T-helper 1 cell (primary cell): ENCODE measurements at regions not wholly inside any gene's neighbourhood (a gene's known extent, or its start where the extent isn't known, plus 50 kb on each side); places are given as distances from the start of the nearest gene placed in this dataset.

Source experiments
- DNase-seq, 5 donors: peaks; one replicate each; pipeline ENCODE4 v3.0.0-alpha.2; 2012 to 2020

- no peak for DNase-seq
Observed at GRCh38 chr2:226366920-226367319, 432.7 kb downstream of the IRS1 start.

DNA sequence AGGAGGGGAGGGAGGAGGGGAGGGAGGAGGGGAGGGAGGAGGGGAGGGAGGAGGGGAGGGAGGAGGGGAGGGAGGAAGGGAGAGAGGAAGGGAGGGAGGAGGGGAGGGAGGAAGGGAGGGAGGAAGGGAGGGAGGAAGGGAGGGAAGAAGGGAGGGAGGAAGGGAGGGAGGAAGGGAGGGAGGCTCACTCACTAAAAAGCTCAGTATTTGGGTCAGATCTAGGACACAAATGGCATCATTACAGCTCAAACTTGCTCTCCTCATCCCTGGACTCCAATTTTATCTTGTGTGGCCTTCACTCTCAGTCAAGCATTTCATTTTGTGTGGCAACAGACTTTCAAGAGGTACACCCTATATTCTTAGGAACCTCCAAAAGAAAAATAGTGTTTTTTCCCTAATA is 435.4 kb downstream of the IRS1 start:
- no peak for DNase-seq

DNA sequence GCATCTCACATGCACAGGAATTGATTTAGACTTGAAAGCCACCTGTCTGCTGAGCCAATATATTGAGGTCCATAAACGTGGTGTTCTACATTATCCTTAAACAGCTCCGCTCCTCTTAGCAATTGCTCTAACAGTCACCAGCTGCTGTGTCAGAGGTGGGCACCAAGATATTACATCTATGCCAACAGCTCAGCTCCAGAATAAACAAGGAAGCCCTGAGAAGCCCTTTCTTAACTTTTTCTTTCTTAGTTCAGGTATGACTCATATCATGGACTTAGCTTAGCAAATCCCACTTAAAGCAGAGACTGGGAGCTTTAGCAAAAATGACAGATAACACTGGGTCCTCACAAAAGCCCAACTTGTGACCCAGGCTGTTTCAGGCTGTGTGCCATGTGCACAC is 436.6 kb downstream of the IRS1 start:
- no peak for DNase-seq

- no peak for DNase-seq
Observed at GRCh38 chr2:226360658-226361057, 439.0 kb downstream of the IRS1 start.

- no peak for DNase-seq
Observed at GRCh38 chr2:226358688-226359087, 440.9 kb downstream of the IRS1 start.

DNA sequence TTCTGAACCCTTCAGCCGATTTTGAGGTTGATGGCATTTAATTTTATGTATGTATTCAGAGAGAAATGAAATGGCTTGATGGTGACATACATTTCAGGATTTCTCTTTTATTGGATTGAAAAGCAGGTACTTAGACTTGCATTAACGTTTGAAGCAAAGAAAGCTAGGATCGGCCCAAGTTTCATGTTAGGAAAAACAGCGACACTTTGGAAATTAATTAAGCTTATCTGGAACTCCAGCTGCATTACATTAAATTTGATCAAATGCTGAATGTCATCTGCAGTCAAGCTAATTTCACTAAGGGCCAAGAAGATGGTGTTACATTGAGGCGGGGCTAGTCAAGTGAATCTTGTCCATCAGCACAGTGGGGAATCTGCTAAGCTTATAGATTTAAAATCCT is 441.8 kb downstream of the IRS1 start:
- DNase-seq, result no peak

DNA sequence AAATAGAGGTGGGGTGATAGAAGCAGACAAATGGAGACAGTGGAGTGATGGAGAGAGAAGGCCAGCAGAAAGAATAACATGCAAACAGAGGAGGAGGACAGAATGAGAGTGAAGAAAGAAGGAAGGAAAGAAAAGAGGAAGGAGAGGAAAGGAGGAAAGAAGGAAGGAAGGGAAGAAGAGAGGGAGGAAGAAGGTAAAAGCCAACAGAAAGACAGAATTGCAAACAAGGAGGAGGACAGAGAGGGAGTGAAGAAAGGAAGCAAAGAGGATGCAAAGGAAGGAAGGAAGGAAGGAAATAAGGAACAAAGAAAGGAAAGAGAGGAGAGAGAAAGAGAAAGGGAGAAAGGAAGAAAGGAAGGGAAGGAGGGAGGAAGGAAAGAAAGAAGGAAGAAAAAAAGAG is 444.0 kb downstream of the IRS1 start:
- DNase-seq, result no peak

GRCh38 chr2:226354434-226354833 is 445.2 kb downstream of the IRS1 start:
- no peak for DNase-seq

- no peak for DNase-seq
Observed at GRCh38 chr2:226352941-226353560, 446.6 kb downstream of the IRS1 start.

DNA sequence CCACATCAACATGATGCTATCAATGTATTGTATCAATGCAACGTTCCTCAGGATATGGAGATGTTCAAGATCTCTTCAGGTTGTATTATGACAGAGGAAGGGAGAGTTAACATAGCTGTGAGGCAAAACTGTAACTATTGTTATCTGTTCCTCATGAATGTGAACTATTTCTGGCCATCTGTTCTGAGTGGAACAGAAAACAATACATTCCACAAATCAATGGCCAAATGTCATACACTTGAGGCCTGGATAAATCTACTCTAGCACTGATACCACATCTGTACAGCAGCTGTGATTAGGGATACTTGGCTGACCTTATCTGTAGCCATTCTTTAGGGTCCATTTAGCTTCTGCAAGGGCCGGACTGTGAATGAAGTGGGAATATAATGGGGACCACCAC is 447.9 kb downstream of the IRS1 start:
- no peak for DNase-seq

- DNase-seq, result no peak
Observed at GRCh38 chr2:226339616-226340015, 460.0 kb downstream of the IRS1 start.

DNA sequence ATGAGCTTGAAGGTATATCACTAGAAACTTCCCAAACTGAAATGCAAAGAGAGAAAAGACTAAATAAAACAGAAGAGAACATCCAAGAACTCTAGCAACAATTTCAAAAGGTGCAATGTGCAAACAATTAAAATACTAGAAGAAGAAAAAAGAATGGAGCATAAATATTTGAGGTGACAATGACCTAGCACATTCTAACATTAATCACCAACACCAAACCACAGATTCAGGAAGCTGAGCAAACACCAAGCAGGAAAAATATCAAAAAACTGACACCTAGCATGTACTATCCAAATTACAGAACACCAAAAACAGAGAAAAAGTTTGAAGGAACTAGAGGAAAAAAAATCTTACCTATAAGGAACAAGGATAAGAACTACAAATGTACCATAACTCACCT is 460.8 kb downstream of the IRS1 start:
- no peak for DNase-seq

DNA sequence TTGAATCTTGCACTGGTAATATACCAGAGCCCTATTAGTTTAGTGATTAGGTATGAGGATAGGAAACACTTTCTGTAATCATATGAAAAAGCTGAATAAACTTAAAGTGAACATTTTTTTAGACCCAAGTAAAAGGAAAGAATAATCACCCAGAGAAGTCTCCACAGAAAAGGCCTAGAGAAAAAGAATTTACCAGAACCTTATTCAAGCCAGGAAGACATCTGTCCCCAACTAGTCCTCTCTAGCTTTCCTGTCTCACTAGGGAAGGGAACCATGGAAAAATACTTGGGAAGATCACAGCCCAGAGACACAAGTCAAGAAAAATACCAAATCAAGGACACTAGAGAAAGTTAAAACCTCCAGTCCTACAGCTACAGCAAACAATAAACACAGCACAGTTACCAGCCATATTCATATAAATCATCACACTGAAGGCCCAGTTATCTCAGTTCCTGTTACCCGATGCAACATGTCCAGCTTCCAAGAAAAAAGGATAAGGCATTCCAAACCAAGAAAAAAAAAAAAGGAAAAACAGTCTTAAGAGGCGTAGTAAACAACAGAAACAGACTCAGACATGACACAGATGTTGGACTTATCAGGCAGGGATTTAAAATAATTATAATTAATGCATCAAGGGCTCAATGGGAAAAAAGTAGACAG is 461.5 kb downstream of the IRS1 start:
- no peak for DNase-seq

DNA sequence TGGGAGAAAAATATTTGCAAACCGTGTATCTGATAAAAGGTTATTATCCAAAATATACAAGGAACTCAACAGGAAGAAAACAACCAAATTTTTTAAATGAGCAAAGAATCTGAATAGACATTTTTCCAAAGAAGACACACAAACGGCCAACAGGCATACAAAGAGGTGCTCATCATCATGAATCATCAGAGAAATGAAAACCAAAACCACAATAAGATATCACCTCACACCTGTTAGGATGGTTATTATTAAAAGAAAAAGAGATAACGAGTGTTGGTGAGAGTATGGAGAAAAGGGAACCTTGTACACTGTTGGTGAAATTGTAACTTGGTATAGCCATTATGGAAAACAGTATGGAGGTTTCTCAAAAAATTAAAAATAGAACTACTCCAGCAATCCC is 463.3 kb downstream of the IRS1 start:
- no peak for DNase-seq

GRCh38 chr2:226334981-226335720 is 464.5 kb downstream of the IRS1 start:
- DNase-seq, result no peak

DNA sequence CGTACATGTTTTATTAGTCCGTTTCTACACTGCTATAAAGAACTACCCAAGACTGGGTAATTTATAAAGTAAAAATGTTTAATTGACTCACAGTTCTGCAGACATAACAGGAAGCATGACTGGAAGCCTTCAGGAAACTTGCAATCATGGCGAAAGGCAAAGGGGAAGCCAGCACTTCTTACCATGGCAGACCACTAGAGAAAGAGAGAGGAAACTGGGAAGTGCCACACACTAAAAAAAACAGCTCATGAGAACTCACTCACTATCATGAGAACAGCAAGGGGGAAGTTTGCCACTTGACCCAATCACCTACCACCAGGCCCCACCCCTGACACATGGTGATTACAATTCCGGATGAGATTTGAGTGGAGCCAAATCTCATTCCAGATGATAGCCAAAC is 466.2 kb downstream of the IRS1 start:
- DNase-seq, result no peak

DNA sequence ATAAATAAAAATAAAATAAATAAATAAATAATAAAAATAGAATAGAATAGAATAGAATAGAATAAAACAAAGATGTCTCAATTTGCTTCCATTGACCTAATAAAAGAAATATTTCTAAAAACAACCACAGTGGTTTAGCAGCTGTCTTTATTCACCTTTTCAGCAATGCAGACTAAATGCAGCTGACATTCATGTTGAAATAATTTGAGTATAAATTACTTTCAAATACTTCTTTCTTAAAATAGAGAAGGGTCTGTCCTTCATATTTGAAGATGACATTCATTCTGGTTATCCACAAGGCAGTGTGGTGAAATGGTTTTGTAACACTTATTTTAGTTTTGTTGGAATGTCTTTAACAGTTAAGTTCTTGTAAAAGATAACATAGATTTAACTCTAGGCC is 469.4 kb downstream of the IRS1 start:
- DNase-seq, result no peak

GRCh38 chr2:226329180-226329579 is 470.4 kb downstream of the IRS1 start:
- no peak for DNase-seq

DNA sequence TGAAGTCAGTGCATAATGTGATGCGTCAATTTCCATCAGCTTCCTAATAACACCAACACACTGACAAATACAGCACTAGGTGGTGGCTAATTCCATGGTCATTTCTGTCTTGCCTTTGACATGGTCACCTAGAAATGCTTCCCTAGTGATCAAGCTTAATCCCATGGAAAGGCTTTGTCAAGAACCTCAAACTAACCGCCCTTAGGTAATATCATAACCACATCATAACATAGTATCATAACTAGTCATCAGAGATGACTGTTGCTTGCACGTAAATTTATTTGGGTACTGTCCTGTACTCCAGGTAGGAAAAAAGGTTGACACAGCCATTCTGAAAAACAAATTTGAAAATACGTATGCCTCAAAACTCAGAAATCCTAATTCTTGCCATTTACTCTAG is 471.8 kb downstream of the IRS1 start:
- no peak for DNase-seq

DNA sequence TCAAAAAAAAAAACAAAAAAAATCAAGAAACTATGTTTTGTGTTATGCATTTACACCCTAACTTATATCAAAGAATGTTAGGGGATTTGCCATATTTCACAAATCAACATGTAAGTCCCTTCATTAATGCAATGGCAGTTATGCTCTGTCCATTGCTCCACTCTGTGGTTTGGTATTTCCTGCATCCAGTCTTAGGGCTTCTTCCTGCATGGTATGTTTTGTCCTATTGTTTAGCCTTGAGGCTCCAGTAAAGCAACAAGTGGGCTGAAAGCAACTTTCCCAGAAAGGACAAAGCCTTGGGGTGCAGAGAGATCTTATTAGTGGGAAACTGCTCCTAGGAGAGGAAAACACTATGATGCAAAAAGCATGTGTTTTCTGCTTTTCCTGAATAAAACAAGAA is 474.1 kb downstream of the IRS1 start:
- no peak for DNase-seq

- DNase-seq, result no peak
Observed at GRCh38 chr2:226320076-226320948, 479.3 kb downstream of the IRS1 start.

GRCh38 chr2:226317970-226318369 is 481.6 kb downstream of the IRS1 start:
- no peak for DNase-seq

DNA sequence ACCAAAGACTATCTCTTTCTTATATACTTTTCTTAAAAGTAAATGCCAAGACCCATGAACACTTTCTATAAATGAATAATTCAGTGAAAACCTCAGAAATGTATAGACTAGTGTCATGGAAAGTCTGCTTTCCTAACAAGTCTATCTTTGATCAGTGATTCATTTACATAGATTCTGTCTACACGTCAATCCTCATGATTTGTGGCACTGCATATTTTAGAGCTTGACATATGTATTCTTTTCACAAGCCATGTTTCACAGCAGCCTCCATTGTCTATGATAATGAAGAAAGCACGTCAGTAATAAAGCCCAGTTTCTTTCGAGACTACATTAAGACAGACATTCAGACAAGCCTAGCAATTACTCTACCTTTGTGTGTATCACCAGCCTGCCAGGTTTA is 486.6 kb downstream of the IRS1 start:
- DNase-seq, result no peak
